Amygdala (tissue), 56 donors: ENCODE measurements at regions not wholly inside any gene's neighbourhood (a gene's known extent, or its start where the extent isn't known, plus 50 kb on each side); places are given as distances from the start of the nearest gene placed in this dataset.
A peak's percentile ranks its signal among the peaks of the same experiment; 100 is the strongest.

Experiments
- DNase-seq, 56 donors: peaks; one replicate each; lab custom pipeline; 2025; lab: John Stamatoyannopoulos, UW

DNA sequence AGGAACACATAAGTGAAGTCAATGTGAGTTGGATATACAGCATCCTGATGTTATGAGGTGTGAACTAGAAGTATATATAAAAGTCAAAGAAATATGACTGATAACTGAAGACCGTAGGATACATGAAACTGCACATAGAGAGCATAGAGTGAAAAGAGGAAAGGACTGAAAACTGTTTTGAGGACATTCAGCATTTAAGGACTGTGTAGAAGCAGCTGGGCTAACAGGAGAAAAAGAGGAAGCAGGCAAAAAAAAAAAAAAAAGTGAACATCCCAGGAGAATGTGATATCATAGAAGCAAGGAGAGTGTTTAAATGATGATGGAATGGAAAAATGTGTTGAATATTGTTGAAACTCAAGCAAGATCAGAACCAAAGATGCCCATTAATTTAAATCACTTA is 363.5 kb downstream of the PCDH20 start:
- DNase-seq = no peak

DNA sequence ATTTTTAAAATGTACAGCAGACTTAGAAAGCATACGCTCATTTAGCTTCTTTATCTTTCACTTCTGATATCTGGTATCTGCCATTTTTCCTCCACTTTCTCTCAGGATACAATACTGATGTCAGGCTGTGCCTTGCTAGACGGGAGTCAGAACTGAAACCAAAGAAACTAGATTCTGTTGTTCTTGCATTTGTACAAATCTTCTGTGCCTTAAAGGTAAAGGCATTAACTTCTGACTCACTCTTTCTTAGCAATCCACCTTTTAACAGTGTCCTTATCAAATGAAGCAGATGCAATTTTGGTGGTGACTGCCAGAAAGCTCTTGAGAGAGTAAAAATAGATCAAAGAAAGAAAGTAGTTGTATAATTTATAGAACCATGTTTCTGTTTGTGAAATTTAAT is 370.4 kb downstream of the PCDH20 start:
- no peak for DNase-seq

- no peak for DNase-seq
Measured at GRCh38 chr13:61040181-61040580, 375.5 kb downstream of the PCDH20 start.

DNA sequence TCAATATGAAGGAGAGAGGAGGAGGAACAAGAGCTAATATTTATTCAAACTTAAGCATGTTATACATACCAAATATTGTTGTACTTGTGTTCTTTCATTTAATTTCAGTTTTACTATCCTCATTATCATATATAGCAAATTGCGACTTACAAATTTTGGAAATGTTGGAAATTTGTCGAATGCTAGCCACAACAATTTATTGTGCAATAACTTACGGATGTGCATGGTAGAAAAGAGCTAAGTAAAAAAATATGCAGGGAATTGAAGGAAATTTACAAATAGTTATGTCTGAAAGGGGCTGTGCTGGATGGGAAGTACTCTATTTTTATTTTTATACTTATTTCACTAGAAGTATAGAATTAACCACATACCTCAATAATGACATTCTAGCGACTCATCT is 376.3 kb downstream of the PCDH20 start:
- DNase-seq = no peak

- no peak for DNase-seq
Measured at GRCh38 chr13:61036715-61037114, 378.9 kb downstream of the PCDH20 start.

DNA sequence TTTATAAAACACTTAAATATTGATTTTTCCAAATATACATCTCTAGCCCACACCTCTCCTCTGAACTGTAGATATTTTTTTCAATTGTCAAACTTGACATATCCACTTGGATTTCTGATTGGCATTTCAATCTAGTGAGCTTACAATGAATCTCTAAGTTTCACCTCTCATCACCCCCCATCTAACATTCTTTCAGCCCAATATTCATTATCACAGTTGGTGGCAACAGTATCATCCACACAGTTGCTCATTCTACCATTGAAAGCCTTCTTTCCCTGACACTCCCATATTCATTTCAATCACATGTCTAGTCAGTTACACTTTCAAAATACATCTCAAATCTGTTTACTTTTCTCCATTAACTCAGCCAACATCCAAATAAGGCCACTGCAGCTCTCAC is 385.2 kb downstream of the PCDH20 start:
- no peak for DNase-seq

DNA sequence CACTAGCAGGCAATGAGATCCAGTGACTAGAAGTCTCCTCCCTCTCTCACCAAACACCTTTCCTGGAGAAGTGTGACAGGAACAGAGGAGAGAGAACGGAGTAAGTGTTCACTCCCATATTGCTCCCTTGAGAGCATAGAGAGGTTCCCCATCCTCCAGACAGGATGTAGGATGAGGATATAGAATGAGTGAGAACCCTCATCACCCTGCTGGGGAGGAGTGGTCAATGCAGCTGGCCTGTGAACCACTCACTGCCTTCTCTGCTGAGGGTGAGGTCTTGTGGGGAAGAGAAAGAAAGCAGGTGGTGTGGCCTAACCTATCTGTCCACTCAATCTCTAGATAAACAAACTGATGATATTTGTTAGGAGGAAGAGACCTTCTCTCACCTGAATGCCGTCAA is 386.6 kb downstream of the PCDH20 start:
- no peak for DNase-seq

DNA sequence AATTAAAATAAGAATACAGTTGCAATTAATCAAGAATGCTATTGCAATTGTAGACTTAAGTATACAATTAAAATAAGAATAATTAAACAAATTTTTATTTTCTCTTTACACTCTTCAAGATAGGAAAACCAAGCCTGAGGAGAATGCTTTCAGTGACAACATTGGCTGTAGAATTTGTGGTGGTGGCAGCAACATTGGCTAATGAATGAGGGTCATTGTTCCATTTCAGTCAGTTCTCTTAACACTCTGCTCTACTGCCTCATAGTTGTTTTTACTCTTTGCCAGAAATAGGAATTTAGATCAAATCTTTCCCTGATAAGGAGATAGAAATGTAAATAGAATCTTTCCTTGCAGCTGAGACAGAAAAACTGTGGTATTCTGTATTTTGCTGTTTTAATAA is 391.6 kb downstream of the PCDH20 start:
- DNase-seq = peak in 6 of 56 donors; percentile 1 to 11 (median 2)

DNA sequence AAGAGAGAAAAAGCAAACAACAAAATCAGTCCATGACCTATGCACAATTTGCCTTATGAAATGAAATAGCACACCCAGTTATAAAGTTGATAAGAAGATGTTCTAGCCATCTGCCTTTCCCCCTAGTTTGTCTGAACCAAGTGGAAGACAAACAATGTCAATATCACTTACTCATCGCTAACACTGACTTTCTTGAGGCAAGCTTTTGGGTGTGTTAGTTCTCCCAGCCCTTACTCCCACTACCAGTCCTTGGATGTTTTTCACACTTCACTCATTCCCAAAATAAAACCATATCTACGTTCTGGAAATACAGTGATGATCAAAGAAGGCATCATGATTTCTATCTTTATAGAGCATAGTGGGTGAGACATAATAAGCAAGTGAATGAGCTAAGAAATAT is 393.8 kb downstream of the PCDH20 start:
- no peak for DNase-seq

- DNase-seq = no peak
Measured at GRCh38 chr13:61013796-61014195, 401.9 kb downstream of the PCDH20 start.

GRCh38 chr13:61010358-61010757 is 405.3 kb downstream of the PCDH20 start:
- DNase-seq = no peak

- DNase-seq = no peak
Measured at GRCh38 chr13:61002686-61003085, 413.0 kb downstream of the PCDH20 start.

GRCh38 chr13:60990032-60990733 is 425.5 kb downstream of the PCDH20 start:
- no peak for DNase-seq

- no peak for DNase-seq
Measured at GRCh38 chr13:60986301-60986700, 429.3 kb downstream of the PCDH20 start.

DNA sequence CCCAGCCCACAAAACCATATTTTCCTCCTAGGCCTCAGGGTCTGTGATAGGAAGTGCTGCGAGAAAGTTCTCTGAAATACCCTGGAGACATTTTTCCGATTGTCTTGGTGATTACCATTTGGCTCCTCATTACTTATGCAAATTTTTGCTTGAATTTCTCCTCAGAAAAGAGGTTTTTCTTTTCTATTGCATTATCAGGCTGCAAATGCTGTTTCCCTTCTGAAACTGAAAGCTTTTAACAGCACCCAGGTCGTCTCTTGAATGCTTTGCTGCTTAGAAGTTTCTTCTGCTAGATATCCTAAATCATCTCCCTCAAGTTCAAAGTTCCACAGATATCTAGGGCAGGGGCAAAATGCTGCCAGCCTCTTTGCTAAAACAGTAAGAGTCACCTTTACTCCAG is 434.2 kb downstream of the PCDH20 start:
- DNase-seq = no peak

GRCh38 chr13:60976367-60976766 is 439.3 kb downstream of the PCDH20 start:
- DNase-seq = no peak

GRCh38 chr13:60974296-60974695 is 441.4 kb downstream of the PCDH20 start:
- no peak for DNase-seq

GRCh38 chr13:60973529-60973928 is 442.1 kb downstream of the PCDH20 start:
- no peak for DNase-seq

- DNase-seq = no peak
Measured at GRCh38 chr13:60970736-60971135, 444.9 kb downstream of the PCDH20 start.

DNA sequence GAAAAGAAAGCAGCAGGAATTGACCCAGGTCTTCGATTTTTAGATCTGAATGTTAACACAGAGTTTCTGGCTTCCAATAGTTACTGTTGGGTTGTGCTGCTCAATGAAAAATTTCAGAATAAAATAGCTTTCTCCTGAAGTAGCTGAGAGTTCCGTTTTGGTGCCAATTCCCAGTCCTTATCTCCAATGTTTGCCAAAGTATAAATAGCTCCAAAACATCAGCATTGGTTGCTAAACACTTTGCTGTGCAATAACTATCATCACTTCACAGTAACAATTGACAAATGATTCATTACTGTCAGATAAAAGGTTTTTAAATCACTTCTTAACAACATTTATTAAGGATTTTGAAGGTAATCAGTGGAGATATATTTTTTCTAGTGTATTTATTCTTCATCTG is 446.0 kb downstream of the PCDH20 start:
- DNase-seq = no peak

DNA sequence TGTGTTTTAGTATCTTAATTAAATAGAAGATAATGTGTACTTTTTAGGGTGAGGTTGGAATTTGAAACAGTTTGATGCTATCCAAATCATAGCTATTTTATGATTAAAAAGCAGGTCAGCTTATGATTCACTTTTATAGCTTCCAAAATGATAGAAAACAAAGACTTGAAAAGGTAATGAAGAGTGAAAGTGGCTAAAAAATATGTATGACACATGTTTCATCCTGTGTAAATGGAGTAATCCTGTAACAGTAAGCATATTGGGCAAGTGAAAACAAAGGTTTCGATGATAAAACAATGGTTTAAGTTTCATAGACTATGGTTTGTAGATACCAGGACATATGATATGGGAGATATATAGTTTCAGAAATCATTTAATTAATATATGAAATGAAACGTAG is 456.2 kb downstream of the PCDH20 start:
- no peak for DNase-seq

GRCh38 chr13:60957816-60958215 is 457.8 kb downstream of the PCDH20 start:
- DNase-seq = no peak

- DNase-seq = no peak
Measured at GRCh38 chr13:60945396-60945795, 470.3 kb downstream of the PCDH20 start.
